TTC549 (cell line): ENCODE measurements at regions not wholly inside any gene's neighbourhood (a gene's known extent, or its start where the extent isn't known, plus 50 kb on each side); places are given as distances from the start of the nearest gene placed in this dataset.
"Not testable (repeated sequence)": the region's sequence is repeated elsewhere in the genome, so short reads cannot be mapped to it uniquely, and the experiment has no call there.

Source experiments
- FAIRE-seq: peaks from 2 replicates; lab custom pipeline; 2012; peaks lifted over from hg19 to GRCh38; lab: Jason Lieb, UNC

DNA sequence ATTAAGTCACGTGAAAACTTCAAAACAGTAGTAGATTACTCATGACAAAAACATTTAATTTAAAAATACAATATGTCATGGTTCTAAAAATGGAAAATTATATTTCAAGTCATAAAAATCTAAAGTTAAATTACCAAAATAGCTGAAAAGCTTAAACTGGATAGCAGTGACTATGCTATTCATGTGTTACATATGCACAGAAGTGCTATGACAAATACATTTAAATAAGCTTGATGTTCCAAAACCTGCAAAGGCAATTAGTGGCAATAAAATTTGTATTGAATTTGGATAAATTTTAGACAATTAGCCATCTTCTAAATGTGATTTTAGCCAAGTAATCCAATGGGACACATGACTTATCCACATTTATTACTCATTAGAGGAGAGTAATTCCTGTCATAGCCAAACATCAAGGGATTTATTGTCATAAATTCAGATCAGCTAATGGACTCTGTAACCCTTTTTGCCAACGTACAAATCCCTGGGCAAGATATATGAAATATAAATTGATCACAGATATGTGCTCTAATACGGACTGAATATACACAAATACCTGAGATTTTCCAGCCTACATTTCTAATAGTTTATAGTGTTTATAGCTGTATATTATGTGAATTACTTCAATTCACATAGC lies 419.4 kb downstream of the ISL1 start:
- no peak for FAIRE-seq

DNA sequence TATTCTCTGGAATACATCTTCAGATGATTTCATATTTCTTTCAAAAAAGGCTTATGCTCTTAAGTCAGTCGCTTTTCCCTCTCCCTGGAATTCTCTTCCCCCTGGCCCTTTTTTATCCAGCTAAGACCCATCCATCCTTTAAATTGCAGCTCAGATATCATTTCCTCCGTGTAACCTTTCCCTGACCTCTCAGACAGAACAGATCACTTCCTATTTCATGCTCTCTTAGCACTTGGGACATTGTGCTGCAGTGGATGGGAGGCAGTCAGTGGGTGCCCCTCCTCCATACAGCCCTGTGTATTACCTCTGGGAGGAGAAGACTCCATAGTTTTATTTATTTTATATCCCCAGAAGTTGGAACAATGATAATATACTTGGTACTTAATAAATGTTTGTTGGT lies 423.4 kb downstream of the ISL1 start:
- no peak for FAIRE-seq

DNA sequence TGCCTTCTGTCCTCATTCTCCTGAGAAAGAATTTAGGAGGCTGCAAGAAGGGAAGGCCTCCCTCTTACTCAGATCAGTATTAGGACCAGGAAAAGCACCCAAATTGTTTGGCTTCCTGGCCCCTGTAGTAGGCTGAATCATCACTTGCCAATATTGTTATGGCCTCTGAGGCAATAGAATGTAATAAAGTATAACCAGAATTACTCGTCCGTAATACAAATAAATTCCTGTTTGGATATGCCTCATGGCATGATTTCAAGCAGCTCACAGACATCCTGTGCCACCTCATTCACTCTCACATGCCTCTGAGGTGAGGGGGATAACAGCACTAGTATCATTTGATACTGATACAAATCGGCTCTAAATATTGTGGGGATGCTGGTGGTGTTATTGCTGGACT lies 427.3 kb downstream of the ISL1 start:
- no peak for FAIRE-seq

DNA sequence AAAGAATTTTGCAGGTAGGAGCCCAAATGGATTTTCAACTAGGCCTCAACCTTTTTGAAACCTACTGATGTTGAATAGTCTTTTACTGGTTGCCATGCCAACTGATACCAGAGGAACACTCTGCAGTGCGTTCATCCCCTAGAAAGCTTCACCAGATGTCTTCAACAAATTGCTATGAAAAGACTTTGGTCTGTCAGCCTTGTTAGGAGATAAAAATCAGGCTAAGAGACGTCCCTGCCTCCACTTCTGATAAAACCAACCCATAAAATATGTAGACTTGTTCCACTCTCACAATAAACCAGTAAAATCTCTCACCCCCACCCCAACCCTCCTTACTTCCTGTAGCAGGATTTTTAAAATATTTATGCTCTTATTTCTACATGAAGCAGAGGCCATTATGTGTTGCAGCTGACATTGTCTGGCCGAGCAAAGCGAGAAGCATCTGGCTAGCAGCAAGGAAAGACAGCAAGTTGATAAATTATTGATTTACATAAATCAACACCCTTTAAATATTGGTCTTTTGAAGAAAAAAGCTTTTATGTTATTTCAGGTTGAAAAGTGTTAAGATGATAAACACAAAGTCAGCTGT lies 428.7 kb downstream of the ISL1 start:
- FAIRE-seq, result no peak

DNA sequence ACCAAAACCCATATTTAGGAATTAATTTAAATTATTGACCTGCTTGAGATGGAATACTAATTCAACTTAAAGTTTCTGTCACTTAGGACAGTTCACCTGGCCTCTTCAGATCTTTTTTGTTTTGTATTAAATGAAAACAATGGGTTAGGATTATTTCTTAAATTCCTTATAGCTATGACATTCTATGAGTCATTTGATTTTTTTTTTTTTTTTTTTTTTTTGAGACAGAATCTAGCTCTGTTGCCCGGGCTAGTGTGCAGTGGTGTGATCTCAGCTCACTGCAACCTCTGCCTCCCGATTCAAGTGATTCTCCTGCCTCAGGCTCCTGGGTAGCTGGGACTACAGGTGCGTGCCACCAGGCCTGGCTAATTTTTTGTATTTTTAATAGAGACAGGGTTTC lies 431.6 kb downstream of the ISL1 start:
- FAIRE-seq, result not testable (repeated sequence)

DNA sequence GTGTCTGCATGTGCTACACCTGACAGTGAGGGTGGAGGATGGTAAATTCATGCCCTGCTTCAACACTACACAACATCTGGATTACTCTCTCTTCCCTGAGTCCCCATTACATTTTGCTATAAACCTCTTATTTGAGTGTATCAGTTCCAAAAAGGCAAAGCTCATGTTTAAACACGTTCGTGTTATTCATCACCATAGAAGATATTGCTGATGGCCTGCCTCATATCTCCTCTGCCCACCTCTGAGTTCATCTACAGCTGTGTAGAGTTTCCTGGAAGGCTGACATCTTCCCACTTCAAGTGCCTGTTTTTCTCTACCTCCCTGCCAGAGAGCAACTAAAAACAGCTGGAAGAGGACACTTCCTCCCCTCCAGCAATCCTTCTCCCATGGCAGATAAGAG lies 433.2 kb downstream of the ISL1 start:
- FAIRE-seq, result no peak

DNA sequence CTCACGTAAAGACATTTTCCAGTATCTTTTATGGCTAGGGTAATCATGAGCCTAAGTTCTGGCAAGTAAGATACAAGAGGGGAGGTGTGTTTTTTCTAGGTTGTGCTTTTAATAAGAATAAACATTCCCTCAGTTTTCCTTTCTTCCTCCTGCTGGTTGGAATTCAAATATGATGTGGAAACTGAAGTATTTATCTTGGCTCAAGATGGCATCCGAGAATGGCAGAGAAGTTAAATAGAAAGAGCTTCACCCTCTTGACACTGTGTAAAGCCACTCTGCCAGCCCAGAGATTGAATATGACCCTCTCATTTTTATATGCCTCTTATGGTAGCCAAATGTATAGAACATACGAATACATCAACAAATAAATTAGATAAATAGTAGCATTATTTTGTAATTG lies 438.4 kb downstream of the ISL1 start:
- no peak for FAIRE-seq

DNA sequence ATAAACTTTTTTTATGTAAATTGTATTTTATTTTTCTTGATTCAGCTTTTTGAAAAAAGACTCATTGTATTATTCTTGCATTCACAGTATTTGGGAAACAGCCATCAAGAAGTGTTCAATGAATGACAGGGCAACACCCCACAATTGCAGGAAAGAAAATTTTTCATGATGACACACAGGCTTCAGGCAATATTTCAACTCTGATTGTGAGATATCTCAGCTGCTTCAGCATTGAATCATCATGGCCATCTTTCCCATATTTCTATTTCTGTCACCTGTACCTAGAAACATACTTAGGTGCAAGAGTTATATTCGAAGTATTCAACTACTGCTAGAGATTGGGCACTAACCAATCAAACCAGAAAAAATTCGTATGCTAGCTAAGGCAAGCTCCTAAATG lies 446.0 kb downstream of the ISL1 start:
- no peak for FAIRE-seq

DNA sequence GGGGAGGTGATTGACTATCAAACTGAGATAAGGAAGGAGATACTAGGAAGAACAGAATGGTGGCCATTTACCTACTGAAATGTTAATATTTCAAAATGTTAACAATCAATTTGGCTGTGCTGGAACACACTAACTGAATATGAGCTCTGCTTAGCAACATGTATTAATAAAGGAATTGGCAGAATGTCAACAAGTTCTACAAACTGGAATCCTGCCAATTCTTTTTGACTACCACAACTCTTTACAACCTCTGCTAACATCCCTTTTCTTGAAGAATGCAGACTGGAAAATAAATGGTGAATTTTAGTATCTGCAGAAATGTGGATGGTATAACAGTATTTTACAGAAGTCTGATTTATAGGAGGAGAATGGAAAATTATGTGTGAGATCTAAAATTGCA lies 446.4 kb downstream of the ISL1 start:
- FAIRE-seq, result no peak

DNA sequence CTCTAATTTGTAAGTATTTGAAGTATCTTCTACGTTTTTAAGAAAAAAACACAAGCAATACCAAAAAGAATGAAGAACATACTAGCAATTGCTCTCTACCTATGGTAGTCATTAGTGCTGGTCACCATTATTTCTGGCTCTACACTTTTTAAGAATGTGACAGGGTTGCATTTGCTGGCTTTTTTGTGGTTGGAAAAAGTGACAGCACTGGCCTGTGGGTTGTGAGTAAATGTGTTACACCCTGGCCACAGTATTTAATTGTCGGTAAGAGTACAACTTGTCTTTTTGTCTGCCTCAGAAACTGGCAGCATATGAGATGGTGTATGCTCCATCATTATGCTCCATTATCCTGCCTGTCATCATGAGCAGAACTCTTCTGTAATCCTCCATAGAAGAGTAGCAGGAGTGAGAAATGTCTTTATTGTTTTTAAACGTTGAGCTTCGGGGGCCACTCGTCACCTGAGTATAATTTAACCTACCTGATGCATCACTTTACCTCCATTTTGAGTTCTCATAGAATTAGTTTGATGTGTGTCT lies 449.8 kb downstream of the ISL1 start:
- no peak for FAIRE-seq

DNA sequence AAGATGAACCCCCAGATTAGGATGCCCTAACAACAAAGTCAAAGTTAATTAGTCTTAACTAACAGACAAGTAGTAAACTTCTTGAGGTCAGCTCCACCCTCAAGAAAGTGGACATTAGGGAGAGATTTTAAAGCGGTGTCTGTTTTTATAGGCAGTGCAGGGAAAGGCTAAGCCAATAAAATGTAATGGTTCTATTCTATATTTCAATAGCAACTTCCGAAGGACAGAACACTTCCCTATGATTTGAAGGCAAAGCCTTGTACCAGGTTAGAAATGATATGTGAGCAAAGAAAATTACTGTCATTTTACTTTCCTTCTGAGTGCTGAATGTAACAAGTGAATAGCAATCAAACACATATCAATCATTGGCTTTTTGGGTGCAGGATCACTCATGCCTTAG lies 455.2 kb downstream of the ISL1 start:
- no peak for FAIRE-seq

DNA sequence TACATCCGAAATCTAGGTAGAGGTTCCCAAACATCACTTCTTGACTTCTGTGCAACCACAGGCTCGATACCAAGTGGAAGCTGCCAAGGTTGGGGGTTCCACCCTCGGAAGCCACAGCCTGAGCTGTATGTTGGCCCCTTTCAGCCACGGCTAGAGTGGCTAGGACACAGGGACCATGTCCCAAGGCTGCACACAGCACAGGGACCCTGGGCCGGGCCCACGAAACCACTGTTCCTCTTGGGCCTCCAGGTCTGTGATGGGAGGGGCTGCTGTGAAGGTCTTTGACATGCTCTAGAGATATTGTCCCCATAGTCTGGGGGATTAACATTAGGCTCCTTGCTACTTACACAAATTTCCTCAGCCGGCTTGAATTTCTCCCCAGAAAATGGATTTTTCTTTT lies 460.6 kb downstream of the ISL1 start:
- no peak for FAIRE-seq

DNA sequence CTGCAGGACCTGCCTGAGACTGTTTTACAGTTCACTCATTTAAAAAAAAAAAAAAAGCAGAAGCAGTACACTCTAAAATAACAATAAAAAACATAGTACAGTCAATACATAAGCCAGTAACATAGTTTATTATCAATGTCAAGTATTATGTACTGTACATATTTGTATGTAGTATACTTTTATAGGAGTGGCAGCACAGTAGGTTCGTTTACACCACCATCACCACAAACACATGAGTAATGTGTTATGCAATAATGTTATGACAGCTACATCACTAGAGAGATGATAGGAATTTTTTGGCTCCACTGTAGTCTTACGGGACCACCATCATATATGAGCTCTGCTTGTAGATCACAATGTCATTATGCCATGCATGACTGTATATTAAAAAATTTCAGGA lies 462.8 kb downstream of the ISL1 start:
- FAIRE-seq, result no peak

DNA sequence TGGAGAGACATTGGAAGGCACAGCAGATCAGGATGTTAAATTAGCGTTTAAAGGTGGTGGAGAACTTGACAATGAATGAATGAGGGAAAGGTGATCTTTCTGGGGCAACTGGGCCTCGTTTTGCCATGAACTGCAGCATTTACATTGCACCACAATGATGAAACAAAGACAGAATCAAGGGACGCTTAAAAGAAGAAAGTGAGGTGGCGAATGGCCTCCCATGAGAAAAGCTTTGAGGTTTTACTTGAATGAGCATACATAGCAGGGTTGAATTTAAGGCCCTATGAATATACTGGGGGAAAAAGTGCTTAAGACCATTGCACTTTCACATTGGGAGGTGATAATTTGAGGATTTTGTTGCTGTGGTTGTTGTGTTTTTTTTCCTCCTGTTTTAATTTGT lies 476.4 kb downstream of the ISL1 start:
- FAIRE-seq, result no peak

DNA sequence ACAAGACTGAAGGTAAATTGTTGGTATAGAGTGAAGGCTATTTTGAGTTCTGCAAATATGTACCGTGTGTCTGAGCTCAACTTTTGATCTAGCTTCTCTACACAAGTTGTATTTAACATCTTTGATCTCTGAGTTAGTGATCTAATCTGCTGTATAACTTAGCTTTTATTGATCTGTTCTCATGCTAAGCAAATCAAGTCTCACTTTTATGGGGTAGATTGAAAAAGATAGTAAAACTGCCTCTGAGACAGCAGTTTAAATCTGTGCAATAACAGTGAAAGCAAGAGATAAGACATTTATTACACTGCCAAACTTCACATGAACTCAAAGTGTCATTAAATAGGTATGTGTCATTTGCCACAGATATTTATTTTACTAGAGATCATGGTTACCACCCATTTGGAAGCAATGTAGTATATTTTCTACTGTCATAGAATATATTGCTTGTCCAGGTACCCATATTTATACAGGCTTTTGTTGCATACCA lies 477.3 kb downstream of the ISL1 start:
- no peak for FAIRE-seq

DNA sequence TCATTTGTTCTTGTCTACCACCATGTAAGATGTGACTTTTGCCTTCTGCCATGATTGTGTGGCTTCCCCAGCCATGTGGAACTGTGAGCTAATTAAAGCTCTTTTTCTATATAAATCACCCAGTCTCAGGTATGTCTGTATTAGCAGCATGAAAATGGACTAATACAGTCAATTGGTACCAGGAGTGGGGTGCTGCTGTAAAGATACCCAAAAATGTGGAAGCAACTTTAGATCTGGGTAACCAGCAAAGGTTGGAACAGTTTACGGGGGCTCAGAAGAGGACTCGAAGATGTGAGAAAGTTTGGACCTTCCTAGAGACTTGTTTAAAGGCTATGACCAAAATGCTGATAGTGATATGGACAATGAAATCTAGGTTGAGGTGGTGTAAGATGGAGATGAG lies 488.9 kb downstream of the ISL1 start:
- FAIRE-seq, result no peak

DNA sequence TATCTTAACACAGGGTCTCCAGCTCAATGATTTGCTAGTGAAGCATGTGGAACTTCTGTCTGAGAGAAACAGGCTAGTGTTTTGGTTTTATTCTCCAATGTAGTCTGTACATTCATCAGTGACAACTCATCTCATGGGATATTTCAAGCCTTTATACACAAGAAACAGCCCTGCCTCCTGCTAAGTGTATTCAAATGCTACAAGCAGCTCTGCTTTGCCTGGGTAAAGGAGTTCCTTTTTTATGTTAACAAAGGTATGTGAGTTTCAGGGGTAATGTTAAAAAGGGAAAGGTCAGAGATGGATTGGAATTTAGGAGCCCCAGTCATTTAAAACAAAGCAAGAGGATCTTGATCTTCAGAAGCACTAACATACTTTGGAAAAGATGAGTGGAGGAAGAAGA lies 498.7 kb downstream of the ISL1 start:
- FAIRE-seq, result no peak

DNA sequence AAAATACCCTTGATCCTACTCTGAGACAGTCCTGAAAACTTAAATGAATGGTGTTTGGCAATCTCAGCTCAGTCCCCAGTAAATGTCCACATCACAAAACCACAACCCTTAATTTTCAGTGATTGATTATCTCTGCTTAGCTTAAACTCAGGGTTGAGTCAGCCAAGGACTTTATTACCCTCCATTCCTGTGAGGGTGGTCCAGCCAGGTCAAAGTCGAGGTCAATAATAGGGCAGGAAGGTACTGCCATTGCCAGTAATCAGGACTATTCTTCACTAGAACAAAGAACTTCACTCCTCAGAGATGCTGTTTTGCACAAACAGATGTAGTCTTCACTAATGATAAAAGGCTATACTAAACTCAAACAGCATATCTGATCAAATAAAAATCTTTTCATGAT lies 499.4 kb downstream of the ISL1 start:
- FAIRE-seq, result no peak

DNA sequence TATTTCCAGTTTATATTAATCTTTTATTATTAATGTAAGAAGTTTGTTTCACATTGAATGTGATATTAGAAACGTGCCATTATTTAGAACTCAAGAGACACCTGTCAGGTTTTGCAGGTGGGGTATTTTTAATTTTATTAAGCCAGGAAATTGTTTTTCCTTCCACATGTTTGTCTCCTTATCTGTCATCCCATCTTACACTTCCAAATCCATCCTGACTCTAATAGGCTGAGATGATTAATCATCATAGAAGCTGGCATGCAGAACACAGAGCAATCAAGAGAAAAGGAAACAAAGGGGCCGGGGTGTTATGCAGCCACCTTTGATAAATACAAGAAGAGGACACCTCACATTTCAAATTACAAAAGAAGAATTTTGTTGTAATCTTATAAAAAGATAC lies 506.5 kb downstream of the ISL1 start:
- no peak for FAIRE-seq

DNA sequence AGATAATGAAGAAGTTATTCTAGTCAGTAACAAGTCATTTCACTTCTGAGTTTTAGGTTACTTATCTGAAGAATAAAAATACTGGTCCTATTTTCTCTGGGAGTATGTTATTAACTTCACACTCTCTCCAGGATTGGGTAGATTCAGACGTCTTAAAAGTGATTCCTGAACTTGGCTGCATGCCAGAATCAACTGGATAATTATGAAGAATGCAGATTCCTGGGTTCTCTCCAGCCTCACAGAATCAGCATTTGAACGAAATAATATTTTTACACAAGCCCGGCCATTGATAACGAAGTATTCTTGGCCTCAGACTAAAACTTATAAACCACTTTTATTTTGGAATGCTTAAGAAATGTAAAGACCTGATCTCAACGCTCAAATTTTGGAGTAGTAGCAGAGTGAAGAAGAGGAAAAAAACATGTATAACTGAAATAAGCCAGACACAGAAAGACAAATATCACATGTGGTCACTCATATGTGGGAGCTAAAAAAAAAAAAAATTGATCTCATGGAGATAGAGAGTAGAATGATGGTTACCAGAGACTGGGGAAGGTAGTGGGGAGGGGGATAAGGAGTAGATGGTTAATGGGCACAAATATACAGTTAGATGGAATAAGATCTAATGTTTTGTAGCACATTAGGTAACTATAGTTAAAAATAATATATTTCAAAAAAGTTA lies 507.3 kb downstream of the ISL1 start:
- FAIRE-seq, result no peak

DNA sequence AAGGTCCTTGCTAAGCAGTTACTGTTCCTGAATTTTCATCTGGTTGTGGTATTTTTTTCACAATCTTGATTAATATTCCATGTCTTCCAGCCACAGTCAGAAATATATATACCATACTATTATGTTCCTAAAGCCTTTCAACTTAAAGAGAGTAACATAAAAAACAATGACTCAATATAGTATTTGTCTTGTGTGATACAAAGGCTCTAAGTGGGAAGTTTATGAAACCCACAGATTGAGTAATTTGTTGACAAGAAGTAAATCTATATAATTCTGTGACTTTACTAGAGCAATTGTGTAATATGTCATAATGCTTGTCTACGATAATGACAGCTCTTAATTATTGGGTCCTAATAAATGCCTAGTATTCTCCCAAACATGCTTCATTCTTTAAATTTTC lies 509.4 kb downstream of the ISL1 start:
- FAIRE-seq, result no peak

DNA sequence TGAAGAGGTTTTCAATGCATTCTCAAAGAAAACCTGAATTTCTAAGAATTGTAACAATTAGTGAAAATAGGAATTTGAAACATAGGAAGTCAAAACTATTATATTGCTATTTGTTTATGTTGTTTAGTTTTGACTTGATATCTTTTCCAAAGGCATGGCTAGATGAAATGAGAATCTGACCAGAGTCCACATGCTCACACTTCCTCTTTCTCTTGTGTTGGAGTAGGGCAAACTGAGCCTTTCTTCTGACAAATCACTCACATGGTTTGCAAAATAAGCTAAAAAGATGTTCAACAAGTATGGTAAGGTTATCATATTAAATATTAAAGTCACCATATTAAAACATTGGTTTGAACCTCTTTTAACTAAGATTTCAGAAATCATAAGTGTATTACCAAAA lies 512.6 kb downstream of the ISL1 start:
- FAIRE-seq, result no peak

DNA sequence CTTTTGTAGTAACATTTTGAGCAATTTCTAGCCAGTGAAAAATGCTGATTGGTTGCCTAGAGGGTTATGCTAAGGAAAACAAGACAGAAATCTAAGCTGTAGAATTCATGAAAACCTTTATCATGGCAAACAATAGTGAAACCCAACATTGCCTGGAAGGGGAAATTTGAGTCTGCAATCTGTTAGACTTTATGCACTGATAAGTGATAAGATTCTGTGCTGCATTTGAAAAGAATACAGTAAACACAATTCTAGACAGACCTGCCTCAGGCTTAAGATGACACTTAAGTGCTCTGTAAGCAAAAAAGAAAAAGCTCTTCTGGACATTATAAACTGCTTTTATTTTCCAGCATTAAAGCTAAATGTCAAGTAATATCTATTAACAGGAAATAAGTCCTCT lies 519.3 kb downstream of the ISL1 start:
- FAIRE-seq, result no peak

DNA sequence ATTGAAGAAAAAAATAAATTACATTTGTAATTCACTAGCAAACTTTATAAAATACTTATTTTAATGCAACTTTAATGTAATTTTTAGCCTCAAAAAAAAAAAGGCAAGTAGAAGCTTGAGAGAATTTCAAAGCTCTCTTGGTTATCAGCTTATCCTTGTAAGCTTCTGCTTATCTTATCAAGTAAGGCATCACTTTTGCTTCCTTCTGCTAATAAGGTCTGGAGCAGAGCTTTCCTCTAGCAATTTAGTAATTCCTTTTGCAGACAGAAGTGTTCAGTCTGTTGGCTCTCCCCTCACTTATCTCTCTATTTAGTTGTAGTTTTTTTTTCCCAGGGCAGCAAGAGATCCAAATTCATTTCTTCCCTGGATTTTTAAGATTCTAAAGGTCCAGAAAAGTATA lies 525.0 kb downstream of the ISL1 start:
- no peak for FAIRE-seq
